BJ (cell line): ENCODE measurements at regions not wholly inside any gene's neighbourhood (a gene's known extent, or its start where the extent isn't known, plus 50 kb on each side); places are given as distances from the start of the nearest gene placed in this dataset.

Experiments used
- CTCF ChIA-PET: fragments of 350-600 bp; formaldehyde crosslinking; extraction: SDS; loops from one replicate; lab custom pipeline; 2021; ENCODE audit warnings: antibody characterized with exemption, inconsistent platforms; lab: Yijun Ruan, JAX
- POLR2A ChIA-PET: fragments of 300-600 bp; sonication (Branson Sonifier 250); formaldehyde crosslinking; extraction: SDS; loops from one replicate; lab custom pipeline; 2021; ENCODE audit warnings: antibody characterized with exemption; lab: Charles Lee
- DNase-seq: peaks from one replicate; pipeline ENCODE4 v3.0.0-alpha.2; 2011; ENCODE audit warnings: low read depth
- H3K27me3 ChIP-seq: 2 replicates; pipeline ENCODE4 v1.6.0; 2011; ENCODE audit warnings: low read length; ENCODE audit not compliant: control insufficient read depth, insufficient read depth
- H3K36me3 ChIP-seq: 2 replicates; pipeline ENCODE4 v1.5.1; 2011; ENCODE audit warnings: low read length; ENCODE audit not compliant: control insufficient read depth, insufficient read depth
- H3K4me3 ChIP-seq: 2 replicates; pipeline ENCODE4 v1.5.1; 2011; ENCODE audit warnings: low read depth, mild to moderate bottlenecking, control low read depth, low read length
- TF ChIP-seq, protein P1 (sequence below): IDR thresholded peaks from 2 replicates; pipeline ENCODE4 v1.5.1; 2011; ENCODE audit warnings: low read depth, mild to moderate bottlenecking, control low read depth, inconsistent platforms, low read length, moderate library complexity; ENCODE audit not compliant: insufficient read depth

DNA sequence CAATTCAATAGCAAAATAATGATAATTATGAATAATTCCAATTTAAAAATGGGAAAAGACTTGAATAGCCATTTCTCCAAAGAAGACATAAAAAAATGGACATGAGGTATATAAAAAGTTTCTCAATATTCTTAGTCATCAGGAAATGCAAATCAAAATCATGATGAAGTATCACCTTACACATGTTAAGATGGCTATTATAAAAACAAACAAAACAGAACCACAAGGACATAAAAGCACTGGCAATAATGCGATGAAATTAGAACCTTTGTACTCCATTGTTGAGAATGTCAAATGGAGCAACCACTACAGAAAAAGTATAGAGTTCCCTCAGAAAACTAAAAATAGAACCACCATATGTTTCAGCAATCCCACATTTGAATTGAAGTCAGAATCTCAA is 1186.1 kb downstream of the SLITRK5 start:
- CTCF ChIA-PET: no interaction called here
- Histone ChIP-seq H3K27me3 (no peaks in the 10 kb centered on the region), H3K4me3 (no peak overlapping the region), H3K36me3 (no peaks in the 10 kb centered on the region)
- DNase-seq: no peak
- POLR2A ChIA-PET: no interaction called here
- TF ChIP-seq, protein P1, sequence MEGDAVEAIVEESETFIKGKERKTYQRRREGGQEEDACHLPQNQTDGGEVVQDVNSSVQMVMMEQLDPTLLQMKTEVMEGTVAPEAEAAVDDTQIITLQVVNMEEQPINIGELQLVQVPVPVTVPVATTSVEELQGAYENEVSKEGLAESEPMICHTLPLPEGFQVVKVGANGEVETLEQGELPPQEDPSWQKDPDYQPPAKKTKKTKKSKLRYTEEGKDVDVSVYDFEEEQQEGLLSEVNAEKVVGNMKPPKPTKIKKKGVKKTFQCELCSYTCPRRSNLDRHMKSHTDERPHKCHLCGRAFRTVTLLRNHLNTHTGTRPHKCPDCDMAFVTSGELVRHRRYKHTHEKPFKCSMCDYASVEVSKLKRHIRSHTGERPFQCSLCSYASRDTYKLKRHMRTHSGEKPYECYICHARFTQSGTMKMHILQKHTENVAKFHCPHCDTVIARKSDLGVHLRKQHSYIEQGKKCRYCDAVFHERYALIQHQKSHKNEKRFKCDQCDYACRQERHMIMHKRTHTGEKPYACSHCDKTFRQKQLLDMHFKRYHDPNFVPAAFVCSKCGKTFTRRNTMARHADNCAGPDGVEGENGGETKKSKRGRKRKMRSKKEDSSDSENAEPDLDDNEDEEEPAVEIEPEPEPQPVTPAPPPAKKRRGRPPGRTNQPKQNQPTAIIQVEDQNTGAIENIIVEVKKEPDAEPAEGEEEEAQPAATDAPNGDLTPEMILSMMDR: no peak

DNA sequence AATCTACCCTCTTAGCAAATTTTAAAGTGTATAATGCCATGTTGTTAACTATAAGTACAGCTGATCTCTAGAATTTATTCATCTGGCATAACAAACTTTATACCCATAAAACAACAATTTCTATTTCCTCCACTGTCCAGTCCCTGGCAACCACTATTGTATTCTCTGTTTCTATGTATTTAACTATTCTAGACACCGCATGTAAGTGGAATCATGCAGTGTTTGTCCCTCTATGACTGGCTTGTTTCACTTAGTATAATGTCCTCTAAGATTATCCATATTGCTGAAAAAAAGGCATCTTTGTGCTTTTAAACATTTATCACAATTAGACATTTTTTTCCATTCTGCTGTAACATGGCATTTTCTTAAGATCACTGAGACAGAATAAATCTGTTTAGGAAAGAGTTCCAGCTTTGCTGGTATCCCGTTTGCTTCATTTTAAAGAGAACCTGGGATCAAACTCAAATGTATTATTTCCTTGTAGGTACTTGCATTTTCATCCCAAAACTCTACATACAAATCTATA is 1191.0 kb downstream of the SLITRK5 start:
- ChIA-PET POLR2A (no interaction called here), CTCF (no interaction called here)
- no peaks in the 10 kb centered on the region for H3K27me3 ChIP-seq
- TF ChIP-seq, protein P1: no peak
- no peak overlapping the region for H3K4me3 ChIP-seq
- H3K36me3 ChIP-seq: no peaks in the 10 kb centered on the region
- no peak for DNase-seq

DNA sequence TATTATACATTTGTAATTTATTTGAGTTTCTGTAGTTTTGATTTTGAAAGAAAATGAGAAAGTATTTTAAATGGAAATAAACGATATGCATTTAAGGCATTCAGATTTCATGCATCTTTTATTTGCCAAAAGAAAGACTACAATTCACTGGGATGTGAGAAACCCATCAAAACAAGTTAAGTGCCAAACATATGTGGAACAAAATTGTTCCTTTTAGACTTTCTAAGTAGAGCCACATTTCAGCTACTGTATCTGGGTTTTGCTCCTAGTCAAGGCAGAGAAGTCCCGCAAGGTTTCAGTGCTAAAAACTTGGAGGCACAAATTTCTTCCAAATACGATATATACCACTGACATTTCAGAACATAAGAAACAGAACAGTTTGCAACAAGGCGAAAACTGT is 1191.9 kb downstream of the SLITRK5 start:
- TF ChIP-seq, protein P1: no peak
- DNase-seq: no peak
- H3K27me3 ChIP-seq: no peaks in the 10 kb centered on the region
- no peaks in the 10 kb centered on the region for H3K36me3 ChIP-seq
- H3K4me3 ChIP-seq: no peak overlapping the region
- ChIA-PET POLR2A (no interaction called here), CTCF (no interaction called here)

DNA sequence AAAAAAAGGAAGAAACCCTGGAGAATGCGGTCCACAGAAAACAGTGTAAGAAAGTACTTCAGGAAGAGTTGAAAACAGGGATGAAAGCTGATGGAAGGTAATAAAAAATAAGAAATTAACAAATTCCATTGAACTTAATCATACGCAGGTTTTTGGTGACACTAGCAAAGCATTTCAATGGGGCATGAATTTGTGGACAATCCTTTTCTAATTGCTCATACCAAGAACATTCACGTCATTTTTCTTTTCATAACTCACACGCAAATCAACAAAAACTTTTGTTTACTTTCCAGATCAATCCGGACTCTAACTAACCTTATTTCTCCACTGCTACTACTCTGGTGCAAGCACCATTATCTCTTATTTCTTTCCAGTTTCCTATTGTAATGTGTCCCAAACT is 1195.0 kb downstream of the SLITRK5 start:
- TF ChIP-seq, protein P1: no peak
- no peaks in the 10 kb centered on the region for H3K36me3 ChIP-seq
- H3K4me3 ChIP-seq: no peak overlapping the region
- ChIA-PET CTCF (no interaction called here), POLR2A (no interaction called here)
- DNase-seq: no peak
- no peaks in the 10 kb centered on the region for H3K27me3 ChIP-seq

DNA sequence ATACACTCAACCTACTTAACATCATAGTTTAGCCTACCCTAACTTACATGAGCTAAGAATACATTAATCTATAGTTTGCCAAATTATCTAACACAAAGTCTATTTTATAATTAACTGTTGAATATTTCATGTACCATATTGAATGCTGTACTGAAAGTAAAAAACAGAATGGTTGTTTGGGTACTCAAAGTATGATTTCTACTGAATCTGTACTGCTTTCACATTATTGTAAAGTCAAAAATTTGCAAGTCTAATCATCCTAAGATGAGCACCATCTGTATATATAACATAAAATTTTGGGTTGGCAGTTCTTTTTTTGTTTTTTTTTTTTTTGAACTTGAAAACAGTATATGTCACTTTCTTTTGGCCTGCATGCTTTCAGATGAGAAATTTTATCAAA is 1212.6 kb downstream of the SLITRK5 start:
- Histone ChIP-seq H3K36me3 (no peaks in the 10 kb centered on the region), H3K4me3 (no peak overlapping the region), H3K27me3 (no peaks in the 10 kb centered on the region)
- TF ChIP-seq, protein P1: no peak
- CTCF ChIA-PET: interaction anchor here (0.6 kb wide), 1 partner anchor 25 kb away, joined by 4 read pairs; no protein-coding TSS in a partner anchor
- POLR2A ChIA-PET: no interaction called here
- DNase-seq: no peak
